ENCODE measurements at regions not wholly inside any gene's neighbourhood (a gene's known extent, or its start where the extent isn't known, plus 50 kb on each side); places are given as distances from the start of the nearest gene placed in this dataset.

DNA sequence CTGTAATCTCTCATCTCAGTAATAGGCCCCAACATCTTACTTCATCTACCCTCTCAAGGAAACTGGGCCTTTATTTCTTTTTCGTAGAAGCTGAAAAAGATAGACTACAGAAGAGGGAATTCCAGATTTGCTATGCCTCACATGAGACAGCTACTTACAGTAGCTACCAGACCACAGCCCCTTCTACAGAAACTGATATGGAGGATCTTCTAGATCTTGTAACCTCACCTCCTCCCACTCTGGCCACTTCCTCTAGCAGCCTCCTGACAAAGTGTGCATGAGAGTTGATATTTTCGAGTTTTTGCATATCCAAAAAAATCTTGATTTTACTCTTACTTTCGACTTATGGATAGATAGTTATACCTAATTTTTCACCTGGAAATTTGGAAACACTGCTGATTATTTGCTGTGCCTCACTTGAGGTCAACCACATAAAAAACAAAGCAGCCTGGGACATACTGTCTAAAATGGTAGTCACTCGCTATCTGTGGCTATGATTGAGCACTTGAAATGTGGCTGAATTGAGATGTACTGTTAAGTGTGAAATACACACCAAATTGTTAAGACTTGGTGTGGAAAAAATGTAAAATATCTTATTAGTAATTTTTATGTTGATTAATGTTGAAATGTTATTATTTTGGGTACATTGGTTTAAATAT, 86.3 kb upstream of the NID2 start:
- TF ChIP-seq SMC3 (IDR thresholded peaks at IDR 0.05; ENCODE audit: borderline replicate concordance, low read length) (no peak), POLR2A (IDR thresholded peaks at IDR 0.05; ENCODE audit: low read depth, low read length) (no peak), NR2F1 (conservative IDR thresholded peaks at IDR 0.05) (no peak)
- TF ChIP-seq, protein P1, sequence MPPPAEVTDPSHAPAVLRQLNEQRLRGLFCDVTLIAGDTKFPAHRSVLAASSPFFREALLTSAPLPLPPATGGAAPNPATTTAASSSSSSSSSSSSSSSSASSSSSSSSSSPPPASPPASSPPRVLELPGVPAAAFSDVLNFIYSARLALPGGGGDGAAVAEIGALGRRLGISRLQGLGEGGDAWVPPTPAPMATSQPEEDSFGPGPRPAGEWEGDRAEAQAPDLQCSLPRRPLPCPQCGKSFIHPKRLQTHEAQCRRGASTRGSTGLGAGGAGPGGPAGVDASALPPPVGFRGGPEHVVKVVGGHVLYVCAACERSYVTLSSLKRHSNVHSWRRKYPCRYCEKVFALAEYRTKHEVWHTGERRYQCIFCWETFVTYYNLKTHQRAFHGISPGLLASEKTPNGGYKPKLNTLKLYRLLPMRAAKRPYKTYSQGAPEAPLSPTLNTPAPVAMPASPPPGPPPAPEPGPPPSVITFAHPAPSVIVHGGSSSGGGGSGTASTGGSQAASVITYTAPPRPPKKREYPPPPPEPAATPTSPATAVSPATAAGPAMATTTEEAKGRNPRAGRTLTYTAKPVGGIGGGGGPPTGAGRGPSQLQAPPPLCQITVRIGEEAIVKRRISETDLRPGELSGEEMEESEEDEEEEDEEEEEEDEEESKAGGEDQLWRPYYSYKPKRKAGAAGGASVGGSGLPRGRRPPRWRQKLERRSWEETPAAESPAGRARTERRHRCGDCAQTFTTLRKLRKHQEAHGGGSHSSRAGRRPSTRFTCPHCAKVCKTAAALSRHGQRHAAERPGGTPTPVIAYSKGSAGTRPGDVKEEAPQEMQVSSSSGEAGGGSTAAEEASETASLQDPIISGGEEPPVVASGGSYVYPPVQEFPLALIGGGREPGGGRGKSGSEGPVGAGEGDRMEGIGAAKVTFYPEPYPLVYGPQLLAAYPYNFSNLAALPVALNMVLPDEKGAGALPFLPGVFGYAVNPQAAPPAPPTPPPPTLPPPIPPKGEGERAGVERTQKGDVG (CRISPR knock-in tag; IDR thresholded peaks at IDR 0.05): no peak
- TF ChIP-seq, protein P2, sequence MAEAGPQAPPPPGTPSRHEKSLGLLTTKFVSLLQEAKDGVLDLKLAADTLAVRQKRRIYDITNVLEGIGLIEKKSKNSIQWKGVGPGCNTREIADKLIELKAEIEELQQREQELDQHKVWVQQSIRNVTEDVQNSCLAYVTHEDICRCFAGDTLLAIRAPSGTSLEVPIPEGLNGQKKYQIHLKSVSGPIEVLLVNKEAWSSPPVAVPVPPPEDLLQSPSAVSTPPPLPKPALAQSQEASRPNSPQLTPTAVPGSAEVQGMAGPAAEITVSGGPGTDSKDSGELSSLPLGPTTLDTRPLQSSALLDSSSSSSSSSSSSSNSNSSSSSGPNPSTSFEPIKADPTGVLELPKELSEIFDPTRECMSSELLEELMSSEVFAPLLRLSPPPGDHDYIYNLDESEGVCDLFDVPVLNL (IDR thresholded peaks at IDR 0.05; ENCODE audit: low read depth, low read length): no peak
- TF ChIP-seq, protein P3, sequence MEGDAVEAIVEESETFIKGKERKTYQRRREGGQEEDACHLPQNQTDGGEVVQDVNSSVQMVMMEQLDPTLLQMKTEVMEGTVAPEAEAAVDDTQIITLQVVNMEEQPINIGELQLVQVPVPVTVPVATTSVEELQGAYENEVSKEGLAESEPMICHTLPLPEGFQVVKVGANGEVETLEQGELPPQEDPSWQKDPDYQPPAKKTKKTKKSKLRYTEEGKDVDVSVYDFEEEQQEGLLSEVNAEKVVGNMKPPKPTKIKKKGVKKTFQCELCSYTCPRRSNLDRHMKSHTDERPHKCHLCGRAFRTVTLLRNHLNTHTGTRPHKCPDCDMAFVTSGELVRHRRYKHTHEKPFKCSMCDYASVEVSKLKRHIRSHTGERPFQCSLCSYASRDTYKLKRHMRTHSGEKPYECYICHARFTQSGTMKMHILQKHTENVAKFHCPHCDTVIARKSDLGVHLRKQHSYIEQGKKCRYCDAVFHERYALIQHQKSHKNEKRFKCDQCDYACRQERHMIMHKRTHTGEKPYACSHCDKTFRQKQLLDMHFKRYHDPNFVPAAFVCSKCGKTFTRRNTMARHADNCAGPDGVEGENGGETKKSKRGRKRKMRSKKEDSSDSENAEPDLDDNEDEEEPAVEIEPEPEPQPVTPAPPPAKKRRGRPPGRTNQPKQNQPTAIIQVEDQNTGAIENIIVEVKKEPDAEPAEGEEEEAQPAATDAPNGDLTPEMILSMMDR (IDR thresholded peaks at IDR 0.05 in 2 of 3, conservative IDR thresholded peaks at IDR 0.05 in 1 of 3; ENCODE audit: control insufficient read depth in 2 of 3, extremely low read depth in 1 of 3, insufficient read depth in 1 of 3, low read depth in 3 of 3, low read length in 3 of 3): no peak
- TF ChIP-seq, protein P4, sequence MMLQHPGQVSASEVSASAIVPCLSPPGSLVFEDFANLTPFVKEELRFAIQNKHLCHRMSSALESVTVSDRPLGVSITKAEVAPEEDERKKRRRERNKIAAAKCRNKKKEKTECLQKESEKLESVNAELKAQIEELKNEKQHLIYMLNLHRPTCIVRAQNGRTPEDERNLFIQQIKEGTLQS (IDR thresholded peaks at IDR 0.05; ENCODE audit: borderline replicate concordance, extremely low read depth, low read depth, low read length): no peak
